IPS-18a (cell line): ENCODE measurements at regions not wholly inside any gene's neighbourhood (a gene's known extent, or its start where the extent isn't known, plus 50 kb on each side); places are given as distances from the start of the nearest gene placed in this dataset.

Source experiments
- H3K27ac ChIP-seq: one replicate; pipeline ENCODE4 v1.5.1; 2013; ENCODE audit warnings: low read length
- H3K27me3 ChIP-seq: one replicate; pipeline ENCODE4 v1.6.1; 2013; ENCODE audit warnings: mild to moderate bottlenecking, low read length; ENCODE audit not compliant: control insufficient read depth, insufficient read depth
- H3K36me3 ChIP-seq: one replicate; pipeline ENCODE4 v1.6.1; 2013; ENCODE audit warnings: low read depth, low read length; ENCODE audit not compliant: control insufficient read depth
- H3K4me1 ChIP-seq: one replicate; pipeline ENCODE4 v1.6.1; 2013; ENCODE audit warnings: low read depth, low read length; ENCODE audit not compliant: control insufficient read depth
- H3K4me3 ChIP-seq: one replicate; pipeline ENCODE4 v1.5.1; 2013; ENCODE audit warnings: low read length
- H3K9ac ChIP-seq: one replicate; pipeline ENCODE4 v1.6.1; 2013; ENCODE audit warnings: mild to moderate bottlenecking, low read length, moderate library complexity
- H3K9me3 ChIP-seq: one replicate; pipeline ENCODE4 v1.6.1; 2013; ENCODE audit warnings: low read depth, low read length; ENCODE audit not compliant: control insufficient read depth

DNA sequence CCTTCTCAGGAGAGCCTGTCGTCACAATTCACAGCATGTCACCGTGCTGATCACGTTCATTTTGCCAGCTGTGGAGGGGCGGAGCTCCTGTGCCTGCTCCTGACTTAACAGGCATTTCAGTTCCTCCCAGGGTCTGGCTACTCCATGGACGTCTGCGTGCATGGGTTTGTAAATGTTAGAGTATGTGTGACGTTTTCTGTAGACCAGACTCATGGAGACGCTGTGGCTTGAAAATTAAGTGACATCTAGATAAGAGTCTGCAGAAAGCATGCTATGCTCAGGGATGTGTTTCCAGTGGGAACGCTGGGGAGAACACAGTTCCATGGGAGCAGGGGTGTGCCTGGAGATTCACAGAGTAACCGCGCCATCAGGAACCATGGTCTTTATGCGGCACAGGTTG is 804.0 kb downstream of the TBC1D22A start:
- no peak overlapping the region for H3K4me3 ChIP-seq
- H3K9me3 ChIP-seq: peaks cover 3% of the 10 kb centered on the region
- H3K36me3 ChIP-seq: no peaks in the 10 kb centered on the region
- no peak overlapping the region for H3K27ac ChIP-seq
- H3K4me1 ChIP-seq: no peaks in the 10 kb centered on the region
- H3K27me3 ChIP-seq: no peaks in the 10 kb centered on the region
- H3K9ac ChIP-seq: no peak overlapping the region

DNA sequence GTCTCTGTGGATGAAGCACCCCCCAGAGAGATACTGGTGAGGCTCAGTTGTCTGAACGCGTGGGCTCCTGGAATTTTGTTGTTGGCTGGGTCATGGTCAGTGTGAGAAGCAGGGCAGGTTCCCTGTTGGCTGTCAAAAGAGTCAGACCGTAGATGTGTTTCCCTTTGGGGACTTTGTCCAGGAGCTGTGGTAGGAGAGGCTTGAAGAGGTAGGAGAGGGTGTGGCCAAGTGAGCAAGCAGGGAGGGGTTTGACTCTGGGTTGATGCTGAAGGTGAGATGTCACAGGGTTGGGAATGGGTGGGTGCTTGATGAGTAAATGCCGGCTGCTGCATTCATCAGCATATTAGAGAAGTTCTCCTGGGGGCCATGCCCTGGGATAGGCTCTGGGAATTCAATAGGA is 803.2 kb downstream of the TBC1D22A start:
- H3K4me1 ChIP-seq: no peaks in the 10 kb centered on the region
- no peaks in the 10 kb centered on the region for H3K27me3 ChIP-seq
- H3K36me3 ChIP-seq: no peaks in the 10 kb centered on the region
- H3K4me3 ChIP-seq: no peak overlapping the region
- H3K27ac ChIP-seq: no peak overlapping the region
- peaks cover 2% of the 10 kb centered on the region for H3K9me3 ChIP-seq
- H3K9ac ChIP-seq: no peak overlapping the region

DNA sequence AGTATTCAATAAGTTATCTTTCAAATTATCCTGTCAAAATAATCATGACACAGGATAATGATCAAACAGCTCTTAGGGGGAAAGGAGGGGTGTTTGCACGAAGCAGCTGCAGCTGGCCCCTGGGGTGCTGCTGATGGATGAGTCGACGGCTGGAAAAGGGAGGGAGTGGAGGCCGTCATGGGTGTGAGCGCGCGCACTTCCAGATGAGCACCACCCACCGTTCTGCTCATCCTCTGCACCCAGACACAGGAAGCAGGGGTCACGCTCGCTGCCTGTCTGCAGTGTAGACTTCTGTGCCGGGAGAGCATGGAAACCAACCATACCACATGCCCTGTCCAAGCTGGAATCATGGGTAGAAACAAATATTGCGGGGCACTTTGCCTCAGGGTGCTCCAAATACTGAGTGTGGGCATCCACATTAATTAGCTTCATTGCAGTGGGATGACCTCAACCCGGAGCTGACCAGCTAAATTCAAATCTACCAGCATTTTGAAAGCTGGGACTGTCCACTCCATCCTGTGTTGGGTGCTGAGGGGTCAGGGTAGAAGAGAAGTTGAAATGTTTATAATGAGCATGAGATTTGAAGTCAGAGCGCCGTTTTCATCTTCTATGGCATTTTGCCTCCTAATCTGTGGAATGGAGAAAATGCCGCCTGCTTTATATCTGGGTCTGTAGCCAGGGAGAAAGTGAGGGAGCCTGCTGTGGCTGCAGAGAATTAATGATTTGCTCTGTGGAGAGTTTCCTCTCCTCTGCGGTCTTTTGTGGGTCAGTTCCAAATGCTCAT is 802.4 kb downstream of the TBC1D22A start:
- Histone ChIP-seq H3K9me3 (no peaks in the 10 kb centered on the region), H3K27me3 (no peaks in the 10 kb centered on the region), H3K9ac (no peak overlapping the region), H3K4me1 (no peaks in the 10 kb centered on the region), H3K27ac (no peak overlapping the region), H3K4me3 (no peak overlapping the region), H3K36me3 (no peaks in the 10 kb centered on the region)

DNA sequence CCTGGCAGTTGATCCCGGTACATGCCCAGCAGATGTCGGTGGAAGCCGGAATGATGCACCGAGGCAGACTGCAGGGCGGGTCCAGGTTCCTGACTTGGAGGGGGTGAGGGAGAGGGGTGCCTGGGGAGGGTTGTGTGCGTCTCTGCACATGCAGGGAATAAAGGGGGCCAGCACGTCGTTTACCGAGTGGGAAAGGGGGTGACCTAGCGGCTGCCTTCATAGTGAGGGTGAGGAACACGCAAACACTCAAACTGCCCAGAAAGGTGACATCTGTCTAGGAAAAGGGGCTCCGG is 801.7 kb downstream of the TBC1D22A start:
- H3K36me3 ChIP-seq: no peaks in the 10 kb centered on the region
- H3K4me1 ChIP-seq: no peaks in the 10 kb centered on the region
- H3K9me3 ChIP-seq: no peaks in the 10 kb centered on the region
- H3K27ac ChIP-seq: no peak overlapping the region
- H3K27me3 ChIP-seq: no peaks in the 10 kb centered on the region
- no peak overlapping the region for H3K4me3 ChIP-seq
- H3K9ac ChIP-seq: no peak overlapping the region

DNA sequence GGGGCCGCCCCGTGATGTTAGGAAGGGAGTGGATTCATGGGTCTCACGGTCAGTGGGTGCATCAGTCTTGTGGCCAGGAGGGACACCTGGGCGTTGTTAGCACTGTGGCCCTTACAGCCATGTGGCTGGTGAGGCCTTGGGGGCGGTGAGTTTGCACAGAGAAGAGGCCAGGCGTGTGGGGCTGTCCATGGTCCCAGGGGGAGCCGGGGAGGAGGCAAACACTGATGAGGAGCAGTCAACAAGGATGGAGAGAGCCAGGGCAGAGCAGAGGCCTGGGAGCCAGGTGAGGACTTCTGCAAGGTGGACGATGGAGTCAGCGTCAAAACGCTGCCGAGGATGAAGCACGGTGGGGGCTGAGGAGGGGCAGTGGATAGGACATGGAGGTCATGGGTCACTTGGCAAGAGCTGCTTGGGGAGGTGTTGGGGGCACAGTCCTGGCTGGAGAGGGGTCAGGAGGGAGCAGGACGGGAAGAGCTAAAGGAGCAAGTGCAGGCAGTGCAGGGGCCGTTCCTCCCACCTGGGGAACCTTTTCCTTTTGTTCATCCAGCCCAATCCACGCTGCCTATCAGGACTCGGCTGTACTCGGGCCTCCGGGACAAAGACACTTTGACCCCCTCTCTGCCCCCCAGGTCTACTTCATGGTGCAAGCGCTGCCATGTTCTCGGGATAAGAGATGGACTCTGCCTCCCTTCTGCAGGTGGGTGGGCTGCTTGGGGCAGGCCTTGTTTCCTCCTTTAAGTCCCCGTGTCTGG is 801.1 kb downstream of the TBC1D22A start:
- Histone ChIP-seq H3K4me1 (no peaks in the 10 kb centered on the region), H3K27ac (no peak overlapping the region), H3K27me3 (no peaks in the 10 kb centered on the region), H3K4me3 (no peak overlapping the region), H3K9me3 (peaks cover 4% of the 10 kb centered on the region), H3K9ac (no peak overlapping the region), H3K36me3 (no peaks in the 10 kb centered on the region)

DNA sequence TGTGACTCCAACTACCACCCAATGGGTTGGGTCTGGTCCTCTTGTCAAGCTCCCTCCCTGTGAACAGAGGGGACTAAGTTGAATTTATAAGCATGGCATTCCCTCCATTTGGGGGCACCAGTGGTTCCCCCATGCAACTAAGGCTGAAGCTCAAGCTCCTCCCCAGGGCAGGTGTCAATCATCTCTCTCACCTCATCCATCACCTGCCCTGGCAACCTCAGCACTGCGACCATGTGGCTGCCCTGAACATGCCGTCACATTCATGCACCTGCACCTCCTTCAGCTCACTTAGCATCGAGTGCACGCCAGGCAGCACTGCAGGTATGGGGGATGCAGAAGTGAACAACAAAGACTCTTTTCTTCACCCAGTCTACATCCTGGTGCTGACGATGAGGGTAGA is 799.3 kb downstream of the TBC1D22A start:
- no peak overlapping the region for H3K9ac ChIP-seq
- H3K9me3 ChIP-seq: peaks cover 13% of the 10 kb centered on the region
- H3K36me3 ChIP-seq: no peaks in the 10 kb centered on the region
- H3K4me3 ChIP-seq: no peak overlapping the region
- no peaks in the 10 kb centered on the region for H3K27me3 ChIP-seq
- H3K4me1 ChIP-seq: no peaks in the 10 kb centered on the region
- no peak overlapping the region for H3K27ac ChIP-seq

DNA sequence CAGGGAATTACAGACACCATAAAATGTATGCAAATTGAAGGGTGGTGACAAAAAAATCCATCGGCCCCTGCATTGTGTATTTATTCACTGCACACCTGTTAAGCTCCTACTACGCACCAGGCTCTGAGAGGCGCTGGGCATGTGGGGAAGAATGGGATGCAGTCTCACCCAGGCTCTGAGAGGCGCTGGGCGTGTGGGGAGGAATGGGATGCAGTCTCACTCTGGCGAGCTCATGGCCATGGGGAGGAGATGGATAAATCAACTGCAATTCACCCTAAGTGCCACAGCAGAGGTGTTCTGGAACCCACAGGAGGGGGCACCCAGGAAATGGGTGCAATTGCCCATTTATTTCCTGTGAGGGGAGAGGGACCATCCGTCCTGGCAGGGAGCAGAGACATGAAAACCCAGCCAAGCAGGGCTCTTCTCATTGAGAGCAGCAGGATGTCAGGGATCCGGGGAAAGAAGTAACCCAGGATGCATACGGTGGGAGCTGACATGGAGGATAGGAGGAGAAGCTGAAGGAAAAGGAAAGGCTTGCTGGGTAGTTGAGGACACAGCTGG is 798.7 kb downstream of the TBC1D22A start:
- H3K27ac ChIP-seq: no peak overlapping the region
- peaks cover 13% of the 10 kb centered on the region for H3K9me3 ChIP-seq
- H3K9ac ChIP-seq: no peak overlapping the region
- H3K4me3 ChIP-seq: no peak overlapping the region
- no peaks in the 10 kb centered on the region for H3K27me3 ChIP-seq
- H3K36me3 ChIP-seq: no peaks in the 10 kb centered on the region
- H3K4me1 ChIP-seq: no peaks in the 10 kb centered on the region

DNA sequence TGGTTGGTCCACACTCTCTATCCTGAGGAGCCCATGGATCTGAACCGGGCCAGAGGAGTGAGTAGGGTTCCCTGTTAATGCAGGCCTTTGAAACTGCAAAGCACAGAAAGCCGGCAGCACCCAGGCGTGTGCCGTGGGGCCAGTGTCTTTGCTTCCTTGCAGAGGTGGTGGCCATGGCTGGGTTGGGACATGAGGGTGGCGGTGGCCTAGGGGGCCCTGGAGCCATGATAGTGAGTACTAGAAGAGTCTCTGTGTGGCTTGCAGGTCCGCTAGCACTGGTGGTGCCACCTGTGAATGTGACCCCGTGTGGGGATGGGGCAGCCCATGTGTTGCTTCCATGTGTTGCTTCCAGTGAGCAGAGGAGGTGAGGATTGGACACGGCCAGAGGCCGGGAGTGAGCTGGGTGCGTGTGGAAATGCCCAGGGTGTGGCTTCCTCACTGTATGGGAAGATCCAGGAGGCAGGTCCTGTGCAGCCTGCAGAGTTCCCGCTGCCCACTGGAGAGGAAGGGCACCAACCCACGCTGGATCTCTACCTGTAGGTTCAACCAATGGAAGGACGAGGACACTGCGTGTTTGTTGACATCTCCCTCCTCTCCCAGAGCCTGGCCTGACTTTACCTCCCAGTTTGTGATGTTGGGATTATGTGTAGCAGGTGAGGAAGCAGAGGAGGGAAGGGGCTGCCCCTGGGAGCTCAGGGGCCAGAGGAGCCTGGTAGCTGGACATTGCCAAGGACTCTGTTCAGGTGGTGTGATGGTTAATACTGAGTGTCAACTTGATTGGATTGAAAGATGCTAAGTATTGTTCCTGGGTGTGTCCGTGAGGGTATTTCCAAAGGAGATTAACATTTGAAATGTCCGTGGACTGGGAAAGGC is 796.6 kb downstream of the TBC1D22A start:
- no peak overlapping the region for H3K4me3 ChIP-seq
- peaks cover 16% of the 10 kb centered on the region for H3K9me3 ChIP-seq
- no peak overlapping the region for H3K9ac ChIP-seq
- no peaks in the 10 kb centered on the region for H3K4me1 ChIP-seq
- H3K36me3 ChIP-seq: no peaks in the 10 kb centered on the region
- no peak overlapping the region for H3K27ac ChIP-seq
- no peaks in the 10 kb centered on the region for H3K27me3 ChIP-seq

DNA sequence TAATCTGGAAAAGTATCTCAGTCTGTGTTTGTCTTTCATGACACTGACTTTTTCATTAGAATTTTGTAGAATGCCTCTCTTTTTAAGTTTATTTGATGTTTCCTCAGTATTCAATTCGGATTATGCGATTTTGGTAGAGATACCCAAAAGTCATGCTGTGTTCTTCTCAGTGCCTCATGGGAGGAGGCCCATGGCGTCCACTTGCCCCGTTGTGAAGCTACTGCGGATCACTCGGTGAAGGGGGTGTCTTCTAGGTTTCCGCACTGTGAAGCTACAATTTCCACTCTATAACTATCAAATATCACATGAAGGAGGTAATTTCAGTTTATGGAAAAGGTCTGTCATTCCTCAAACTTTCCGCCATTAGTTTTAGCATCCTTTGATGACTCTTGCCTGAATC is 794.0 kb downstream of the TBC1D22A start:
- H3K9me3 ChIP-seq: peaks cover 16% of the 10 kb centered on the region
- H3K4me3 ChIP-seq: no peak overlapping the region
- H3K4me1 ChIP-seq: no peaks in the 10 kb centered on the region
- no peak overlapping the region for H3K27ac ChIP-seq
- no peaks in the 10 kb centered on the region for H3K36me3 ChIP-seq
- H3K27me3 ChIP-seq: no peaks in the 10 kb centered on the region
- H3K9ac ChIP-seq: no peak overlapping the region

DNA sequence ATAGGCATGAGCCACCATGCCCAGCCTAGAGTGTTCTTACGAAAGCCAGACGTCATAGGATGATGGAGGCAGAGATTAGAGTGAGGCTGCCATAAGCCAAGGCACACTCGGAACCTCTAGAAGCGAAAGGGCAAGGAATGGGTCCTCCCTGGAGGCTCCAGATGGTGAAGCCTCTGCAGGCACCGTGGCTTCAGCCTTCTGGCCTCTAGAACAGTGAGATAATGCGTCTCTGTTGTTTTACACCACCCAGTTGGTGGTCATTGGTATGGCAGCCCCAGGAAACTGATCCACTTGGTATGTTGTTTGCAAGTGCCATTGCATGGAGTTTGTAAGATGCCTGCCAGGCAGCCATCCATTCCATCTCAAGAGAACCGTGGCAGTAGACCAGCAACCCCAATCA is 791.0 kb downstream of the TBC1D22A start:
- Histone ChIP-seq H3K9me3 (peaks cover 10% of the 10 kb centered on the region), H3K4me3 (no peak overlapping the region), H3K27ac (no peak overlapping the region), H3K9ac (no peak overlapping the region), H3K27me3 (no peaks in the 10 kb centered on the region), H3K4me1 (no peaks in the 10 kb centered on the region), H3K36me3 (no peaks in the 10 kb centered on the region)

DNA sequence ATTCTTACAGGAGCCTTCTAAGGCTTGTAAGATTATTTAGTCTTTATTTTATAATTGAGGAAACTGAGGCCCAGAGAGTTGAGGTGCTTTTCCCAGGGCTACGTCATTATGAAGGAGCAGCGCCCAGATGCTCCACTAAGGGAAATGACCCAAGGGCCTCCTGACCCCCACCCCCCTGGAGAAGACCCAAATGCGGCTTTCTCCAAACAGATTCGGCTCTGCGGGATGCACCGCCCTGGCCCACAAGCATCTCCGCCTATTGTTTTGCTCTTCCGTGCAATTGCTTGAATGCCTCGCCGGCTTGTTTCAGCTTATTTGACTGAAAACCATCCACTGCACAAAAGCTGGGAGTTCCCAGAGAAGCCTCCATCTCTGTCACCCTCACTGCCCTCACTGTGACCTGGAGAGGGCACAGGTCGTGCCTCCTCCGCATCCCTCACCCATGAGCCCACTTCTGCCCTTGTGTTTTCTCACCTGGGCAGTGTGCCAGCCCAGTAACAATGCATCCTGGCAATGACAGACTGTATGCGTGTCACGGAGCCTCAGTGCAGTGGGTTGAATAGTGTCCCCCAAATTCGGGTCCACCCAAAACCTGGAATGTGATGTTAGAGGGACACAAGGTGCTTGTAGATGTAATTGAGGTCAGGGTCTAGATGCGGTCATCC is 790.2 kb downstream of the TBC1D22A start:
- Histone ChIP-seq H3K9me3 (peaks cover 10% of the 10 kb centered on the region), H3K9ac (no peak overlapping the region), H3K27me3 (no peaks in the 10 kb centered on the region), H3K4me1 (no peaks in the 10 kb centered on the region), H3K36me3 (no peaks in the 10 kb centered on the region), H3K4me3 (no peak overlapping the region), H3K27ac (no peak overlapping the region)
